Retina (tissue), 1 donor: ENCODE measurements at regions not wholly inside any gene's neighbourhood (a gene's known extent, or its start where the extent isn't known, plus 50 kb on each side); places are given as distances from the start of the nearest gene placed in this dataset.

Experiments
- DNase-seq: peaks from one replicate; pipeline ENCODE4 v3.0.0-alpha.2; 2016

DNA sequence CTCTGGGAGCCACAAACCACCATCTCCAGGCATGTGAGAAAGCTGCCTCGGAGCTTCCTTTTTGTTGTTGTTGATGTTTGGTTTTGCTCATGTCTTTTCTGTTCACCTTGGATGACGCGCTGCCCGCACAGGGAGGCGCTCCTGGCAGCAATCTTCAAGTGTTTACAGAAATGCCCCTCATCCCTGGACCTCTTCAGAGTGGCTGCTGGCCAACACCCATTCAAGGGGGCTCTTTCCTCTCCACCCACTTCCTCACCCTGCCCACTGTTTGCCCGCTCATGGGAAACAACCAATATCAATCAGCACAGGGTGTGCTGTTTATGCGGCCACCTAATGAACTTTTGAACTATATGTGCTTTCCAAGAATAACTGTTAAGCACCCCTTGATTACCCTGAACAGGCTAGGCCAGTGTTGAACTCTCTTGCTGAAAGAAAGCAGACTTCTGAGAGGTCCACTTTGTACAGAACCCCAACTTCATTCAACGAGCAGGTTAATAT is 355.1 kb upstream of the CLNK start:
- peak; percentile 8 for DNase-seq

DNA sequence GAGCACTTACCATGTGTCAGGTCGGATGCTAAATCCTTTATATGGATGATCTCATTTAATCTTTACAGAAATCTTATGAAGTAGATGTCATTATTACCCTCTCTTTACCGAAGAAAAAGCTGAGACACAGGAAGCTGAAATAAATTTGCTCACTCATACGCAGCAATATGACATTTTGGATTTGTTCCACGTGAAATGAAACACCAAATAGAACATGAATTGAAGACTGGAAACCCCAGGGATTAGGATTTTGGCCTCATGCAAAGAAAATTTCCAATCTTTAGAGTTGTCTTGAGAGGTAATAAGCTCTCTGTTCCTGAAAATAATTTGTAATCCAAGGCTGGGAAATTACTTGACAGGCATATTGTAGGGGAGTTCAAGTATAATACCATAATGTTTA is 354.4 kb upstream of the CLNK start:
- peak; percentile 33 for DNase-seq

GRCh38 chr4:11037637-11038036 is 353.1 kb upstream of the CLNK start:
- no peak for DNase-seq

DNA sequence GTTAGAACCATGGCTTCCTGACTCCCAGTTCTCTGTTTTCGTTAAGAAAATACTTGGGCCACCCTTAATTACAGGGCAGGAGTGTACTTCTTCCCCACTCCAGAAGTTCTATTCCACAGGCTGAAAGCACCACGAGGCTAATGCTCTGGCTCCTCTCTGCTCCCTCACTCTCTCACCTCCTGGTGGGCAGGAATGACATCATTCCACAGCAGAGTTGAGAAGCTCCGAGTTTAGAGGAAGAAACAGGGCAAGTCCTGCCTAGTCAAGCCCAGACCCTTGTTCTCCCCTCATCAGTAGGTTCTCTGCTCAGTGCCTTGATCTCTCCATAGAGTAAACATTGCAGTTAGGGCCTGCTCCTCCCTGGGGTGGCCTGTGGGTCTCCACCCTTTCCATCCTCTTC is 343.8 kb upstream of the CLNK start:
- DNase-seq: no peak

DNA sequence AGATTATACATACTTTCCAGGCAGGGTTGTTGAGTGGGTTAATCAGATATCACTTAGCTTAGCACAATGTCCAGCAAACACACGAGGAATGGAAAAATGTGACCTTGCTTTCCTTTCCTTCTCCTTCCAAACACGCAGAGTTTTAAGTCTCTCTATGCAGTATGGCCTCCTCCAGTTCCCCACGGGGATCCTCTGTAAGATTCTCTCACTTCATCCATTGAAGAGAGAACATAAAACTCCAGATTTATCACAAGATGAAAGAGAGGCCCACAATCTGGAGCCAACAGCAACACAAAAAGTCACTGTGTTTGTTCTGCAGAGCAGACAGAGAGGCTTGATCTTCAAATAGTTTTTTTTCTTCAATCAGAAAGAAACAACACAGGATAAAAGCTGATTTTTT is 336.8 kb upstream of the CLNK start:
- DNase-seq: no peak

DNA sequence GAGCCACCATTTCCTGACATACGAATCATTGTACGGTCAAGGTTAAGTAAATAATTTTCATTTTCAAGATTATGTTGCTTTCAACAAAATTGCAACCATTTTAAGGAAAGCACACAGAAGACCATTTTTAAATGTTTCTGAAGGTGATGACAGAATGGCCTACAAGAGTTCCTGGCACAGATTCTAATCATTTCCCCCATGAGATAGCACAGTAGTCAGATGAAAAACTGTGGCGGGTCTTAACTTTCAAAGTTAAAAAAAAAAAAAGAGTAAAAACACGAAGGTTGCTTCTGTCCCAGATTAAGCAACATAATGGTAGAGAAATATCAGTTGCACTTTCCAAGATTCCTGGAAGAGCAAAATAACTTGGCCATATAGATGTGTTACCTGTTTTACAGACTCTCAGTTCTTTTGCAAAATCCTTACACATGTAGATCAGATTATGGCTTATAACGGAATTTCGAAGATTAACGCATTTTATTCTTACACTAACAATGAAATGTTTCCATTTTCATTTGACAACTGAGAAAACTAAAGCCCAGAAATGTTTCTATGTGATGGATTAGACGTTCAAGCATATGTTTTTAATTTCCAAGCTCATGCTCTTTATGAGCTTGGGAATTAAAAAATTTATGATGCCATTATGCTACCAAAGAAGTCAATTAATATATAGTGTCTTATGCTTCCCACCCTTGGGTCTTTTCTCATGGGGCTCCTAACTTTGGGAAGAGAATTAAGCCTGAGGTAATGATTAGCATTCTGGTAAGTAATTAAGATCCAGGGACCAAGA is 335.1 kb upstream of the CLNK start:
- DNase-seq: no peak

- DNase-seq: no peak
Observed at GRCh38 chr4:11014199-11014598, 329.6 kb upstream of the CLNK start.

GRCh38 chr4:11013094-11013664 is 328.6 kb upstream of the CLNK start:
- no peak for DNase-seq

DNA sequence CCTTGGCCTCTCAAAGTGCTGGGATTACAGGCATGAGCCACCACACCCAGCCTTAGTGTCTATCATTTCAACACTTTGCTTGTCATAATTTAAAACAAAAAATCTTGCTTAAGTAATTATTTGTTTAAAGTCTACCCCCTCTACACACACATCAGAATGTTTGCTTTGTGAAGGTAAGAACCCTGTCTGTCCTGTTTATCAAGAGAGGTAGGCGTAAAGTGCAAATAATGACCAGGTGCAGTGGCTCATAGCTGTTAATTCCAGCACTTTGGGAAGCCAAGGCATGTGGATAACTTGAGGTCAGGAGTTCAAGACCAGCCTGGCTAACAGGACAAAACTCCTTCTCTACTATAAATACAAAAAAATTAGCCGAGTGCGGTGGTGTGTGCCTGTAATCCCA is 326.7 kb upstream of the CLNK start:
- no peak for DNase-seq

DNA sequence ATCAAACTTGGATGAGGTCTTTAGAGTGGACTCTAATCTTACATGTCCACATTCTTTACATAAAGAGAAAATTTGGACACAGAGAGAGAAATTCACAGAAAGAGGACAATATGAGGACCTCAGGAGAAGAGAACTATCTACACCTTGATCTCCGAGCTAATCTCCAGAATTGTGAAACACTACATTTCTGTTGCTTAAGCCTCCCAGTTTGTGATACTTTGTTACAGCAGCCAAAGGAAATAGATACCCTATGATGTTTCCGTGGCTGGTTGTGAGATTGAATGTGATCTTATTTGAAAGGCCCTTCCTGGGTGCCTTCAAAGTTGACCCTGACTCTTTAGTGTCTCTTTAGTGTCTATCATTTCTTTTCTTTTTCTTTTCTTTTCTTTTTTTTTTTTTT is 326.1 kb upstream of the CLNK start:
- no peak for DNase-seq

DNA sequence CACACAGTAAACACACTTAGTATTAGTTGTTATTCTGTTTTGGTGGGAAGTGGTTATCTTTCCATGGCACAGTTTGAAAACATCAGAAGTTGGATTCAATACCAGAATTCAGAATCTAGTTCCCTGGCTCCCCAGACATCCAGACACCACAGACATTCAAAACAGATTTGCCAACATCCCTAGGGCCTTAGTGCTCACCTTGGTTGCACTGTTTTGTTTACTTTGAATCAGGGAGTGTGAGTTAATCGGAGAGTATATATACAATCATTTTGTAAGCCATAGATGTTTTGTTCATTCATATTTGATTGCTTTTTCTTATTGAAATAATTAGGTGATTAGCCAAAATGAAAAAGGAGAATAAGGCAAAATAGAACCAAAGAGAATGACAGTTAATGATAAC is 324.7 kb upstream of the CLNK start:
- no peak for DNase-seq

DNA sequence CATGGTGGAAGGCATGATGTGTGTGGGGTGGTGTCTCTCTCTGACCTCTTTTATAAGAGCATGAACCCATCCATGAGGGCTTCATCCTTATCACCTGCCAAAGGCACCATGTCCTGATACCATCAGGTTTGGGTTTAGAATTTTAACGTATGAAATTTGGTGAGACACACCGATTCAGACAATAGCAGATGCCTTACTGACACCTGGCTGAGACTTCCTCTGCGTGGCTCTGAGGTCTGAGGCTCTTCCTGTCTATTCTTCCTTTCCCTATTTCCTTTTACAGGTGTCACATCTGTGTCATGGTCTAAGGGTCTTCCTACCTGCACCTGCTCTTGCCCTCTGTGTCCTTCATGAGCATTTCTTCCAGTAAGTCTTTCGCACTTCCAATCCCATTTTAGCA is 320.7 kb upstream of the CLNK start:
- no peak for DNase-seq

- DNase-seq: no peak
Observed at GRCh38 chr4:11004818-11005217, 320.2 kb upstream of the CLNK start.

DNA sequence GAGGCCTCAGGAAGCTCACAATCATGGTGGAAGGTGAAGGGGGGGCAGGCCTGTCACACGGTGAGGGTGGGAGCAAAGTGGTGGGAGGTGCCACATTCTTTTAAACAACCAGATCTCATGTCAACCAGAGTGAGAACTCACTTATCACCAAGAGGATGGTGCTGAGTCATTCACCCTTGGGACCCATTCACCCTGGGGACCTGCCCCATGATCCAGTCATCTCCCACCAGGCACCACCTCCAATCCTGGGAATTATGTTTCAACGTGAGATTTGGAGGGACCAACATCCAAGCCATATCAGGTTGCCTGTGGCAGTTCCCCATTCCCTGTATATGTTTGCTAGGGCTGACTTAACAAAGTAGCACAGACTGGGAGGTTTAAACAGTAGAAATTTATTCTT is 318.4 kb upstream of the CLNK start:
- no peak for DNase-seq

DNA sequence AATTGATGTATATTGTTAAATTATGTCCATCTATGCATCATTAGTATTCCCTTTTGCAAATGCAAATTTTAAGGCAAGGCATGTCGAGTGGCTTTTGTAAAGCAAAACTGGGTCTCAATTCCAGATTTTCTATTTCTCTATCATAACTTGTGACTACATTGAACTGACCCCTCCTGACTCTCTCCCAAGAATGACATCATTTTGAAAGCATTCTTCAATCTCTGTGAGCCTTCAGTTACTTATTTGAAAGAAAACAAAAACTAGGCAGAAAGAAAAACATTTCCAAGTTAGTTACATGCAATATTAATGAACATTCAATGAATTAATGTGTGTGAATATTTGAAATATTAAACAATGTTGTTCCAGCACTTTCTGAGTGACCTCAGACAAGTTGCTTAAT is 314.3 kb upstream of the CLNK start:
- DNase-seq: no peak

GRCh38 chr4:10984815-10985214 is 300.2 kb upstream of the CLNK start:
- no peak for DNase-seq

DNA sequence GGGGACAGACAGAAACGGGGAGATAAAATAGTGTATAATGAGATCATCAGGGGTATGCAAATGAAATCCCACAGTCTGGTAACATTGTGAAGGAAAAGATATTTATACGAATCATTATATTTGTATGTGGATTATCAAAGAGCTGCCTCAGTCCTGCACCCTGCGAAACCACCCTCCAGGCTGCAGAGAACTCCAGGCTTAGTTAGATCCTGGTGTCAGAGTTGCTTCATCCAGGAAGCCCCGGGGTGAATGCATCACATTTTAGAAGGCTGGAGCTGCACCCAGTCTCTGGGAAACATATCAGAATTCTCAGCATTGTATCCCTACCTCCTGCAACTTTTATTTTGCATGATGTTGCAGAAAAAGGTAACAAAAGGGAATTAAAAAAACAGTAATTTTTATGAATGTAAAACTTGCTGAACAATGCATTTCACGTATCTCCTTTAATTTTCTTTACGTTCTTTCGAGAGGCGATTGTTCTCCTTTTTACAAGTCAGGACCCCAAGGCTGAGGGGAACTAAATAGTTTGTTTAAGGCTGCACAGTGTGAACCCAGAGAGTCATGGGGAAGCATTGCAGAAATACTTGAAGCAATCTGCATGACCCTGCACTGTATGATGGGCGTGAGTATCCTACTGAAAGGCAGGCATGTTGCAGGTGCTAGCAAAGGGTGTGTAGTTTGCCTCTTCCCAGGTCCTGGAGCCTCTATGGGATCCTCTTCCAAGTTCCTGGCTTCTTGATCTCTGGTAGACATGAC is 299.5 kb upstream of the CLNK start:
- no peak for DNase-seq

DNA sequence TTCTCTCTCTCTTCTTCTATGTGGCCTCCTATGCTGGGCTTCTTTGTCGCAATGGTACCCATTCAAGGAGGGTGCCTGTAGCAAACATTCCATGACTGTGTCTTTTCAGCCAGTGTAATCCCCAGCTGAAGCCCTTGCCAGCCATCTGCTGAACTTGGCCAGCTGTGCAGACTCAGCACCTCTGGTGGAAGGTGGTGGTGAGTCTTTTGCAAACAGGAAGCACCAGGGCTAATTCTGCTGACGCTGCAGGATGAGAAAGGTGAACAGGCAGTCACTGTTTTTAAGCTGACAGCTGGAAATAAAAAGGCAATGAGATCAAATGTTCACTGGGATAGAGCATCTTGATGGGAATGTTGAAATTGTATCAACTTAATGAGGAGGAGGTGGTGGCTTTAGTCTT is 298.7 kb upstream of the CLNK start:
- DNase-seq: no peak

- no peak for DNase-seq
Observed at GRCh38 chr4:10982305-10982704, 297.7 kb upstream of the CLNK start.

DNA sequence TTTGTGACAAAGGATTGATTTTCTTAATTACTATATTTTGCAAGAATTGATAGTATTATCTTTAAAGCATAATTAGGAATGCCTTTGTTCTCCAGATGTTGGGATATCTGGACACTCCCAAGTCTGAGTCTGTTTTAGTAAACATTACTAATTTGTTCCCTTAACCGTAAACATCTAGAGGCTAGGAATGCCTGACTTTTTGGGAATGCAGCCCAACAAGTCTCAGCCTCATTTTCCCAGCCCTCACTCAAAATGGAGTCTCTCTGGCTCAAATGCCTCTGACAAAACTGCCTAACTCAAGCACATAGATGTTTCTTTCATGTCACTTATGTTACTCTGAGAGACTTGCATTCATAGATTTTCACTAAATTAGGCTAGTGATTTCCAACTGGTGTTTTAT is 297.0 kb upstream of the CLNK start:
- DNase-seq: no peak

GRCh38 chr4:10981096-10981495 is 296.5 kb upstream of the CLNK start:
- DNase-seq: no peak

DNA sequence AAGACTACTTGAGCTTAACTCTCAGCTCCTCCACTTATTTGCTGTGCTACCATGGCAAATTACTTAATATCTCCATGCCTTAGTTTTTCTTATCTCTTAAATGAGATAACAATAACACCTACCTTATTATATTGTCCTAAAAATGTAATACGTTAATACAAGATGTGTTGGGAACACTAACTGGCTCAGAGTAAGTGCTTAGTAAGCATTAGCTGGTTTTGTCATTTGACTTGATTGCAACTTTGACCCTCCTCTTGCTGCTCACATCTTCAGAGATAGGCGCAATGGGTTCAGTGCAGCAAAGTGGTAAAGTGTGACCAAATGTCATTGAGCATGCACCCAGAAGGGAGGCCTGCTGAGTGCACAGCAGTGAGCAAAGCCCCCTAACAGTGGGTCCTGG is 294.5 kb upstream of the CLNK start:
- DNase-seq: no peak

DNA sequence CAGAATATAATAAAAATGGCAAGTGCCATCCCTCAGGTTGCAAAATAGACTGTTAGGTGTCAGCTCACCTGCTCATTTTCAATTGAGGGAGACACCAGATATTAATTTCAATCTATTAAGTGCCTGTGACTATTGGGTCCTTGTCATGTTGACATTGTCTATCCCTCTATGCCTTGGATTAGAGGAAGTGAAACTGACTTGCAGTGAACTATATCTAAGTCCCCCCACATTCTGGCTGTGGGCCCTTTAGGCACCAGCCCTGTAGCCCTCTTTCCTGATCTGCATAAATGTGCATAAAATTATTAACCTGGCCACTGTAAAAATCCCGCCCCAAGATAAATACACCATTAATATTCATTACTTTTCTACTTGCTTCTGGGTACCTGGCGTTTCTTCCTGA is 293.0 kb upstream of the CLNK start:
- no peak for DNase-seq

DNA sequence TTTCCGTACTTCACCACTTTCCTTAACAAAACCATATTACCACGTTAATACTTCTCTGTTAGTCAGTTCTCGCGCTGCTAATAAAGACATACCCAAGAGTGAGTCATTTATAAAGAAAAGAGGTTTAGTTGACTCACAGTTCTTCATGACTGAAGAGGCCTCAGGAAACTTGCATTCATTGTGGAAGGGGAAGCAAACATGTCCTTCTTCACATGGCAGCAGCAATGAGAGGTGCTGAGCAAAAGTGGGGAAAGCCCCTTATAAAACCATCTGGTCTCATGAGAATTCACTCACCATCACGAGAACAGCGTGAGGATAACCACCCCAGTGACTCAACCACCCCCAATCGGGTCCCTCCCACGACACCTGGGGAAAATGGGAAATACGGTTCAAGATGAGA is 289.8 kb upstream of the CLNK start:
- DNase-seq: no peak
